Coronary artery (tissue), 2 donors: ENCODE measurements at regions not wholly inside any gene's neighbourhood (a gene's known extent, or its start where the extent isn't known, plus 50 kb on each side); places are given as distances from the start of the nearest gene placed in this dataset.

Experiments
- DNase-seq: peaks from one replicate; pipeline ENCODE4 v3.0.0-alpha.2; 2017; ENCODE audit warnings: low spot score
- H3K27ac ChIP-seq, 2 donors: fragments of 200-600 bp; sonication (generic); one replicate each; pipeline ENCODE4 v1.5.1; 2016 to 2019
- H3K4me3 ChIP-seq: fragments of 200-600 bp; sonication (generic); 2 replicates; pipeline ENCODE4 v1.5.1; 2016; ENCODE audit warnings: mild to moderate bottlenecking, moderate library complexity
- CTCF ChIP-seq: fragments of 200-600 bp; sonication (generic); IDR thresholded peaks from one replicate; pipeline ENCODE4 v1.5.1; 2019; ENCODE audit warnings: antibody characterized with exemption

- no peak for DNase-seq
- TF ChIP-seq CTCF = no peak
- Histone ChIP-seq H3K4me3 (no peak overlapping the region), H3K27ac (no peak overlapping the region)
These were observed 384.9 kb downstream of the SHANK2 start for GRCh38 chr11:70867281-70868047.

- no peak for TF ChIP-seq CTCF
- Histone ChIP-seq H3K27ac (no peak overlapping the region), H3K4me3 (no peak overlapping the region)
- no peak for DNase-seq
These were observed 384.0 kb downstream of the SHANK2 start for GRCh38 chr11:70868341-70868885.

DNA sequence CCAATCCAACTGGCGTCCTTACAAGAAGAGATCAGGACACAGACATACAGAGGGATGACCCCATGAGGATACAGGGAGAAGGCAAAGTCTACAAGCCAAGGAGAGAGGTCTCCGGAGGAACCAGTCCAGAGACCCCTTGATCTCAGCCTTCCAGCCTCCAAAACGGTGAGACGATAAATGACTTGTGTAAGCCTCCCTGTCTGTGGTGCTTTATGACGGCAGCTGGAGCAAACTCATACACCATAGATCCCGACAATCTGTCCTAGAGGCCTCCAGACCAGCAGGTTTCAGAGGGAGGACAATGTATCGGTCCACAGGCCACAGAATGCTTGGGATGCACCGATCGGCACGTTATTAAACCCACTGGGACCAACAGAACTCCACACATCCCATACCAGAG is 383.3 kb downstream of the SHANK2 start:
- no peak for TF ChIP-seq CTCF
- DNase-seq = no peak
- Histone ChIP-seq H3K27ac (no peak overlapping the region), H3K4me3 (no peak overlapping the region)

DNA sequence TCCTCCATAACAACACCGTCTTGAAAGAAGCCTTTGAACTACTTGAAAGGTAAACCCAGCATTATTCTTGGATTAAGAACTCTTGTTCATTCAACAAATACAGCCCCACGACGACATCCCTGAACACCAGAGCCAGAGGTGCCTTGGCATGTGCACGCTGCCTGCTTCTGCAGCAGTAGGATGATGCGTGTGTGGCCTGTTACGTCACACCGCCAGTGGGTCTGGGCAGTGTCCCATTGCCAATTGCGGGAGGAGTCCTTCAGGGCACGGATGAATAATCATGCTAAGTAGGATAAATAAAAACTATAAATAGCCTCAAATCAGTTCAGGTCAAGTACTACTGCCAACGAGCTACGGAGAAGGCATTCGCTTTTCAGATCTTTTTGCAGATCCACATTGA is 380.5 kb downstream of the SHANK2 start:
- no peak for DNase-seq
- Histone ChIP-seq H3K27ac (no peak overlapping the region), H3K4me3 (no peak overlapping the region)
- no peak for TF ChIP-seq CTCF

DNA sequence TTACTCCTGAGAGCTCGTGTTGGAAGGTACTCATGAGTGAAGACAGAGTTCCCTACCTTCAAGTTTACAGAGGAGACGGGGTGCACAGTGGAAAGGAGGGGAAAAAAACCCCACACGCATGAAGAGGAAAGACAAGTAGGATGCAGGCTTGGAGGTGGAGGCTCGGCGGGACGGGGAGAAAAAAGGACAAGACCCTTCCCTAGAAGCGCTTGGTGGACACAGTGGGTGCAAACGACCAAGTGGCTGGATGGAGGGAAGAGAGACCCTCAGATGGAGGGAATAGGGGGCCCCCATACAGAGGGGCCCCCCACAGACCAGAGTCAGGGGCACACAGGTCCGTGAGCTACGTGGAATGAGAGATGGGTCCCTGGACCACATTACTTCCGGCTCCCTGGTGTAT is 380.1 kb downstream of the SHANK2 start:
- no peak for DNase-seq
- no peak overlapping the region for H3K27ac ChIP-seq
- H3K4me3 ChIP-seq = no peak overlapping the region
- TF ChIP-seq CTCF = no peak

GRCh38 chr11:70872955-70873735 is 379.2 kb downstream of the SHANK2 start:
- no peak overlapping the region for H3K27ac ChIP-seq
- no peak overlapping the region for H3K4me3 ChIP-seq
- TF ChIP-seq CTCF = no peak
- no peak for DNase-seq
